GM23338 (cell line): ENCODE measurements at regions not wholly inside any gene's neighbourhood (a gene's known extent, or its start where the extent isn't known, plus 50 kb on each side); places are given as distances from the start of the nearest gene placed in this dataset.

Experiments used
- ATAC-seq: fragments of 200-7000 bp; cut with Tn5 transposase; 3 replicates; pipeline ENCODE4 v1.9.1; 2020
- DNase-seq: peaks from one replicate; pipeline ENCODE4 v3.0.0-alpha.2; 2015; ENCODE audit warnings: low spot score
- H2AFZ ChIP-seq: fragments of 200-600 bp; sonication (generic); 2 replicates; pipeline ENCODE4 v1.8.0; 2016; ENCODE audit warnings: antibody characterized with exemption, mild to moderate bottlenecking, moderate library complexity
- H3F3A ChIP-seq: fragments of 200-600 bp; sonication (generic); replicated peaks from 2 replicates; pipeline ENCODE4 v1.8.0; 2017; ENCODE audit warnings: antibody characterized with exemption, mixed run types, low read depth
- H3K27ac ChIP-seq: fragments of 200-600 bp; sonication (generic); 2 replicates; pipeline ENCODE4 v1.6.1; 2016; ENCODE audit warnings: low read depth
- H3K27me3 ChIP-seq: fragments of 200-600 bp; sonication (generic); 2 replicates; pipeline ENCODE4 v1.8.0; 2016; ENCODE audit warnings: mild to moderate bottlenecking, mixed run types, moderate library complexity; ENCODE audit not compliant: insufficient read depth
- H3K36me3 ChIP-seq: fragments of 200-600 bp; sonication (generic); 2 replicates; pipeline ENCODE4 v1.8.0; 2016; ENCODE audit warnings: mild to moderate bottlenecking; ENCODE audit not compliant: insufficient read depth
- H3K4me1 ChIP-seq: fragments of 200-600 bp; sonication (generic); 2 replicates; pipeline ENCODE4 v1.8.0; 2016; ENCODE audit warnings: mild to moderate bottlenecking, moderate library complexity; ENCODE audit not compliant: insufficient read depth
- H3K4me2 ChIP-seq: fragments of 200-600 bp; sonication (generic); 2 replicates; pipeline ENCODE4 v1.7.1; 2017; ENCODE audit warnings: mixed run types
- H3K4me3 ChIP-seq: fragments of 200-600 bp; sonication (generic); 2 replicates; pipeline ENCODE4 v1.6.1; 2016; ENCODE audit warnings: mixed run types
- H3K79me2 ChIP-seq: fragments of 200-600 bp; sonication (generic); replicated peaks from 2 replicates; pipeline ENCODE4 v1.8.0; 2017; ENCODE audit warnings: mild to moderate bottlenecking; ENCODE audit not compliant: insufficient read depth
- H3K9me2 ChIP-seq: fragments of 200-600 bp; sonication (generic); 2 replicates; pipeline ENCODE4 v1.8.0; 2017; ENCODE audit not compliant: insufficient read depth
- H4K20me1 ChIP-seq: fragments of 200-600 bp; sonication (generic); replicated peaks from 2 replicates; pipeline ENCODE4 v1.8.0; 2017; ENCODE audit warnings: mild to moderate bottlenecking; ENCODE audit not compliant: insufficient read depth
- H3K27ac Mint-ChIP-seq: 2 replicates; pipeline ENCODE4 v1.8.0; 2020; ENCODE audit warnings: inconsistent platforms, mild to moderate bottlenecking, moderate library complexity, mixed read lengths
- H3K27me3 Mint-ChIP-seq: 3 replicates; pipeline ENCODE4 v1.8.0; 2022; ENCODE audit warnings: low read depth, mild to moderate bottlenecking, moderate library complexity, mixed read lengths, inconsistent platforms; ENCODE audit not compliant: insufficient read depth, poor library complexity
- H3K36me3 Mint-ChIP-seq: 3 replicates; pipeline ENCODE4 v1.8.0; 2021; ENCODE audit warnings: low read depth, mild to moderate bottlenecking, inconsistent platforms, moderate library complexity, mixed read lengths
- H3K4me1 Mint-ChIP-seq: 3 replicates; pipeline ENCODE4 v1.8.0; 2020; ENCODE audit warnings: mild to moderate bottlenecking, inconsistent platforms, mixed read lengths
- H3K4me3 Mint-ChIP-seq: 3 replicates; pipeline ENCODE4 v1.8.0; 2021; ENCODE audit warnings: moderate library complexity, mild to moderate bottlenecking, inconsistent platforms, mixed read lengths
- H3K9me3 Mint-ChIP-seq: 3 replicates; pipeline ENCODE4 v1.8.0; 2020; ENCODE audit warnings: moderate library complexity, mild to moderate bottlenecking, inconsistent platforms, mixed read lengths
- EZH2 ChIP-seq: fragments of 200-600 bp; sonication (generic); IDR thresholded peaks from one replicate; pipeline ENCODE4 v1.8.0; 2017; ENCODE audit warnings: antibody characterized with exemption, mild to moderate bottlenecking, low read depth; ENCODE audit not compliant: unreplicated experiment
- EZH2phosphoT487 ChIP-seq: fragments of 200-600 bp; sonication (generic); IDR thresholded peaks from one replicate; pipeline ENCODE4 v1.8.1; 2018; ENCODE audit warnings: antibody characterized with exemption; ENCODE audit not compliant: unreplicated experiment
- JUNB ChIP-seq: IDR thresholded peaks from one replicate; pipeline ENCODE4 v1.6.1; 2016; ENCODE audit warnings: antibody characterized with exemption; ENCODE audit not compliant: unreplicated experiment
- NANOG ChIP-seq: IDR thresholded peaks from 2 replicates; pipeline ENCODE4 v1.6.1; 2016; ENCODE audit warnings: antibody characterized with exemption, borderline replicate concordance
- POLR2AphosphoS5 ChIP-seq: IDR thresholded peaks from 2 replicates; pipeline ENCODE4 v1.6.1; 2016; ENCODE audit warnings: antibody characterized with exemption, low read depth
- STAT1 ChIP-seq: IDR thresholded peaks from one replicate; pipeline ENCODE4 v1.6.1; 2016; ENCODE audit warnings: antibody characterized with exemption; ENCODE audit not compliant: unreplicated experiment
- ZNF331 ChIP-seq: fragments of 250-450 bp; sonication (Bioruptor Pico); IDR thresholded peaks from 2 replicates; pipeline ENCODE4 v1.5.0; 2020; ENCODE audit warnings: low read depth, mild to moderate bottlenecking, moderate library complexity
- TF ChIP-seq, protein P1 (sequence below): IDR thresholded peaks from one replicate; pipeline ENCODE4 v1.6.1; 2018; ENCODE audit warnings: antibody characterized with exemption; ENCODE audit not compliant: unreplicated experiment
- TF ChIP-seq, protein P2 (sequence below): IDR thresholded peaks from 2 replicates; pipeline ENCODE4 v1.6.1; 2016; ENCODE audit warnings: antibody characterized with exemption
- TF ChIP-seq, protein P3 (sequence below), 2 experiments: fragments of 200-600 bp in 1 of 2; sonication (generic) in 1 of 2; conservative IDR thresholded peaks; 2 replicates each; pipeline versions ENCODE4 v1.5.1 to v1.6.1; 2016 to 2017; ENCODE audit warnings: antibody characterized with exemption in 2 of 2, low read depth in 2 of 2, mild to moderate bottlenecking in 2 of 2, moderate library complexity in 1 of 2

DNA sequence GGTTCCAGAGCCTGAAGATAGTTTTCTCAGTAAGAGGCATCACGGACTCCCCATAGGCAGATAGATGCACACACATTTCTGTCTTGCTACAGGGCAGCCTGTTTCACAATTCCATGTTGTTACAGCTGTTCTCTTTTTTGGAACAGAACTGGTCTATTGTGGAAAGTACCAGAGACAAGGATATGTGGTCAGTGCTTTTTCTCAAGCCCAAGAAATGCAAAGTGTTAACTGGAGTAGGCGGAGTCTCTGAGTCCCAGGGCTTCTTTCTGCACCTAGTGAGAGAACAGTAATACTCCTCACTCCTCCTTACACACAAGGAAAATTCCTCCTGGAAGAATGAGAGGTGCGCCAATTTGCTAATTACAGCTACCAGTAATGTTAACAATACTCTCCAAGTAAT, 141.6 kb upstream of the ARGLU1 start (continued):
- TF ChIP-seq, protein P1, sequence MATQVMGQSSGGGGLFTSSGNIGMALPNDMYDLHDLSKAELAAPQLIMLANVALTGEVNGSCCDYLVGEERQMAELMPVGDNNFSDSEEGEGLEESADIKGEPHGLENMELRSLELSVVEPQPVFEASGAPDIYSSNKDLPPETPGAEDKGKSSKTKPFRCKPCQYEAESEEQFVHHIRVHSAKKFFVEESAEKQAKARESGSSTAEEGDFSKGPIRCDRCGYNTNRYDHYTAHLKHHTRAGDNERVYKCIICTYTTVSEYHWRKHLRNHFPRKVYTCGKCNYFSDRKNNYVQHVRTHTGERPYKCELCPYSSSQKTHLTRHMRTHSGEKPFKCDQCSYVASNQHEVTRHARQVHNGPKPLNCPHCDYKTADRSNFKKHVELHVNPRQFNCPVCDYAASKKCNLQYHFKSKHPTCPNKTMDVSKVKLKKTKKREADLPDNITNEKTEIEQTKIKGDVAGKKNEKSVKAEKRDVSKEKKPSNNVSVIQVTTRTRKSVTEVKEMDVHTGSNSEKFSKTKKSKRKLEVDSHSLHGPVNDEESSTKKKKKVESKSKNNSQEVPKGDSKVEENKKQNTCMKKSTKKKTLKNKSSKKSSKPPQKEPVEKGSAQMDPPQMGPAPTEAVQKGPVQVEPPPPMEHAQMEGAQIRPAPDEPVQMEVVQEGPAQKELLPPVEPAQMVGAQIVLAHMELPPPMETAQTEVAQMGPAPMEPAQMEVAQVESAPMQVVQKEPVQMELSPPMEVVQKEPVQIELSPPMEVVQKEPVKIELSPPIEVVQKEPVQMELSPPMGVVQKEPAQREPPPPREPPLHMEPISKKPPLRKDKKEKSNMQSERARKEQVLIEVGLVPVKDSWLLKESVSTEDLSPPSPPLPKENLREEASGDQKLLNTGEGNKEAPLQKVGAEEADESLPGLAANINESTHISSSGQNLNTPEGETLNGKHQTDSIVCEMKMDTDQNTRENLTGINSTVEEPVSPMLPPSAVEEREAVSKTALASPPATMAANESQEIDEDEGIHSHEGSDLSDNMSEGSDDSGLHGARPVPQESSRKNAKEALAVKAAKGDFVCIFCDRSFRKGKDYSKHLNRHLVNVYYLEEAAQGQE = no peak
- no peak for TF ChIP-seq EZH2
- TF ChIP-seq ZNF331 (CRISPR knock-in tag) = no peak
- no peak for TF ChIP-seq JUNB
- TF ChIP-seq, protein P2, sequence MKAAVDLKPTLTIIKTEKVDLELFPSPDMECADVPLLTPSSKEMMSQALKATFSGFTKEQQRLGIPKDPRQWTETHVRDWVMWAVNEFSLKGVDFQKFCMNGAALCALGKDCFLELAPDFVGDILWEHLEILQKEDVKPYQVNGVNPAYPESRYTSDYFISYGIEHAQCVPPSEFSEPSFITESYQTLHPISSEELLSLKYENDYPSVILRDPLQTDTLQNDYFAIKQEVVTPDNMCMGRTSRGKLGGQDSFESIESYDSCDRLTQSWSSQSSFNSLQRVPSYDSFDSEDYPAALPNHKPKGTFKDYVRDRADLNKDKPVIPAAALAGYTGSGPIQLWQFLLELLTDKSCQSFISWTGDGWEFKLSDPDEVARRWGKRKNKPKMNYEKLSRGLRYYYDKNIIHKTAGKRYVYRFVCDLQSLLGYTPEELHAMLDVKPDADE = no peak
- TF ChIP-seq, protein P3, sequence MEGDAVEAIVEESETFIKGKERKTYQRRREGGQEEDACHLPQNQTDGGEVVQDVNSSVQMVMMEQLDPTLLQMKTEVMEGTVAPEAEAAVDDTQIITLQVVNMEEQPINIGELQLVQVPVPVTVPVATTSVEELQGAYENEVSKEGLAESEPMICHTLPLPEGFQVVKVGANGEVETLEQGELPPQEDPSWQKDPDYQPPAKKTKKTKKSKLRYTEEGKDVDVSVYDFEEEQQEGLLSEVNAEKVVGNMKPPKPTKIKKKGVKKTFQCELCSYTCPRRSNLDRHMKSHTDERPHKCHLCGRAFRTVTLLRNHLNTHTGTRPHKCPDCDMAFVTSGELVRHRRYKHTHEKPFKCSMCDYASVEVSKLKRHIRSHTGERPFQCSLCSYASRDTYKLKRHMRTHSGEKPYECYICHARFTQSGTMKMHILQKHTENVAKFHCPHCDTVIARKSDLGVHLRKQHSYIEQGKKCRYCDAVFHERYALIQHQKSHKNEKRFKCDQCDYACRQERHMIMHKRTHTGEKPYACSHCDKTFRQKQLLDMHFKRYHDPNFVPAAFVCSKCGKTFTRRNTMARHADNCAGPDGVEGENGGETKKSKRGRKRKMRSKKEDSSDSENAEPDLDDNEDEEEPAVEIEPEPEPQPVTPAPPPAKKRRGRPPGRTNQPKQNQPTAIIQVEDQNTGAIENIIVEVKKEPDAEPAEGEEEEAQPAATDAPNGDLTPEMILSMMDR (conservative IDR thresholded peaks at IDR 0.05; ENCODE audit: low read depth in 2 of 2) = no peak
- TF ChIP-seq POLR2AphosphoS5 = no peak
- no peak for TF ChIP-seq EZH2phosphoT487
- TF ChIP-seq STAT1 = no peak
- no peak for TF ChIP-seq NANOG

DNA sequence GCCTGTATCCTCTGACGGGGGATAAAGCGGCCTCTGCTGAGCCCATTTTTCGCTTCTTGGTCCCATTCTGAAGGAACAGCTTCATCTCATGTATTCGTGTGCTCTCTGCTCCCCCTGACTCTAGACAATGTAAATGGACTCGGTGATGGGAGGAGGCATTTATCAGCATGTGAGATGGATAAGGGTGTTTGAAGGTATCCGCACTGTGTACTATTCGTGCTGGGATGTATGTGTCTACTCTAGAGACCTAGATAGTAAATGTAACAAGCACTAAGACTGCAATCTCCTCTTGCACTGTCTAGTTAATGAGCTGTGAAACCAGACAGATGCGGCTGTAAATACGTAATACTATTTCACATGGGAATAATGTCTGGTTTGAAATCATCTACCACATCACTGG, 134.6 kb upstream of the ARGLU1 start:
- Histone ChIP-seq H3K36me3 (no peaks in the 10 kb centered on the region), H3K9me2 (no peaks in the 10 kb centered on the region), H3K79me2 (no peaks in the 10 kb centered on the region), H2AFZ (peak overlapping the region; percentile 66; the same call in 1 of the 2 replicates), H3K4me1 (no peaks in the 10 kb centered on the region), H3K4me3 (no peak overlapping the region), H3F3A (no peaks in the 10 kb centered on the region), H4K20me1 (no peaks in the 10 kb centered on the region), H3K27me3 (no peaks in the 10 kb centered on the region), H3K27ac (no peak overlapping the region), H3K4me2 (no peak overlapping the region)
- no peak overlapping the region for H3K27ac Mint-ChIP-seq
- no peak for ATAC-seq
- no peaks in the 10 kb centered on the region for H3K4me1 Mint-ChIP-seq
- no peaks in the 10 kb centered on the region for H3K36me3 Mint-ChIP-seq
- DNase-seq = no peak
- no peaks in the 10 kb centered on the region for H3K9me3 Mint-ChIP-seq
- H3K27me3 Mint-ChIP-seq = no peaks in the 10 kb centered on the region
- H3K4me3 Mint-ChIP-seq = no peak overlapping the region
- TF ChIP-seq ZNF331 (CRISPR knock-in tag) (no peak), EZH2 (no peak), POLR2AphosphoS5 (no peak)
- TF ChIP-seq, protein P1 = no peak
- TF ChIP-seq, protein P2 = no peak
